Esophagus muscularis mucosa (tissue), 4 donors: ENCODE measurements at regions not wholly inside any gene's neighbourhood (a gene's known extent, or its start where the extent isn't known, plus 50 kb on each side); places are given as distances from the start of the nearest gene placed in this dataset.

Experiments used
- CTCF ChIP-seq, 3 experiments: fragments of 200-600 bp in 2 of 3; fragments of 450-650 bp in 1 of 3; sonication (generic) in 2 of 3; IDR thresholded peaks; one replicate each; pipeline ENCODE4 v1.5.1; 2017 to 2019; ENCODE audit warnings: antibody characterized with exemption in 3 of 3, mild to moderate bottlenecking in 2 of 3, moderate library complexity in 1 of 3
- EP300 ChIP-seq: sonication (generic); formaldehyde crosslinking; IDR thresholded peaks from one replicate; pipeline ENCODE4 v1.6.1; 2017; ENCODE audit warnings: antibody characterized with exemption
- POLR2A ChIP-seq: fragments of 450-650 bp; IDR thresholded peaks from one replicate; pipeline ENCODE4 v1.6.1; 2017; ENCODE audit warnings: antibody characterized with exemption, moderate library complexity, mild to moderate bottlenecking, low read depth
- POLR2AphosphoS5 ChIP-seq, 2 donors: sonication (generic); formaldehyde crosslinking; IDR thresholded peaks; one replicate each; pipeline ENCODE4 v1.6.1; 2017; ENCODE audit warnings: antibody characterized with exemption in 2 of 2

GRCh38 chr11:122242731-122243130 is 126.7 kb upstream of the BLID start:
- TF ChIP-seq EP300 = no peak
- no peak for TF ChIP-seq POLR2AphosphoS5 (IDR thresholded peaks at IDR 0.05)
- TF ChIP-seq POLR2A = no peak
- no peak for TF ChIP-seq CTCF (IDR thresholded peaks at IDR 0.05)
